Mesendoderm (in vitro differentiated cells): ENCODE measurements at regions not wholly inside any gene's neighbourhood (a gene's known extent, or its start where the extent isn't known, plus 50 kb on each side); places are given as distances from the start of the nearest gene placed in this dataset.
A peak's percentile ranks its signal among the peaks of the same experiment; 100 is the strongest.

Experiments used
- DNase-seq: peaks from one replicate; pipeline ENCODE4 v3.0.0; 2013
- H2AK5ac ChIP-seq: 2 replicates; pipeline ENCODE4 v1.6.1; 2013; ENCODE audit warnings: low read length, inconsistent platforms
- H2BK120ac ChIP-seq: 2 replicates; pipeline ENCODE4 v1.6.1; 2013; ENCODE audit warnings: low read depth, mild to moderate bottlenecking, low read length, moderate library complexity, mixed read lengths
- H2BK15ac ChIP-seq: replicated peaks from 2 replicates; pipeline ENCODE4 v1.6.1; 2013; ENCODE audit warnings: low read depth, mild to moderate bottlenecking, moderate library complexity
- H2BK5ac ChIP-seq: 2 replicates; pipeline ENCODE4 v1.6.1; 2013; ENCODE audit warnings: low read length, inconsistent platforms
- H3K18ac ChIP-seq: 2 replicates; pipeline ENCODE4 v1.6.1; 2013; ENCODE audit warnings: mild to moderate bottlenecking, low read length, mixed read lengths
- H3K23ac ChIP-seq: one replicate; pipeline ENCODE4 v1.6.1; 2013; ENCODE audit warnings: low read length
- H3K27ac ChIP-seq: 2 replicates; pipeline ENCODE4 v1.5.1; 2013; ENCODE audit warnings: low read depth, mild to moderate bottlenecking, inconsistent platforms, low read length, moderate library complexity
- H3K27me3 ChIP-seq: 2 replicates; pipeline ENCODE4 v1.6.1; 2013; ENCODE audit warnings: low read length, control low read depth, mild to moderate bottlenecking, inconsistent platforms; ENCODE audit not compliant: insufficient read depth, poor library complexity
- H3K36me3 ChIP-seq: 2 replicates; pipeline ENCODE4 v1.6.1; 2013; ENCODE audit warnings: low read length, inconsistent platforms; ENCODE audit not compliant: control insufficient read depth, insufficient read depth
- H3K4ac ChIP-seq: one replicate; pipeline ENCODE4 v1.6.1; 2013; ENCODE audit warnings: low read depth, mild to moderate bottlenecking, low read length, moderate library complexity
- H3K4me1 ChIP-seq: 2 replicates; pipeline ENCODE4 v1.6.1; 2013; ENCODE audit warnings: low read depth, low read length, inconsistent platforms; ENCODE audit not compliant: control insufficient read depth
- H3K4me2 ChIP-seq: 2 replicates; pipeline ENCODE4 v1.6.1; 2013; ENCODE audit warnings: low read length
- H3K4me3 ChIP-seq: 2 replicates; pipeline ENCODE4 v1.5.1; 2013; ENCODE audit warnings: mild to moderate bottlenecking, low read length
- H3K56ac ChIP-seq: one replicate; pipeline ENCODE4 v1.6.1; 2013; ENCODE audit warnings: low read length
- H3K79me1 ChIP-seq: 2 replicates; pipeline ENCODE4 v1.6.1; 2013; ENCODE audit warnings: low read length, inconsistent platforms
- H3K79me2 ChIP-seq: 2 replicates; pipeline ENCODE4 v1.6.1; 2013; ENCODE audit warnings: mild to moderate bottlenecking, low read length; ENCODE audit not compliant: control insufficient read depth, insufficient read depth
- H3K9ac ChIP-seq: 2 replicates; pipeline ENCODE4 v1.6.1; 2013; ENCODE audit warnings: low read length, inconsistent platforms
- H4K5ac ChIP-seq: one replicate; pipeline ENCODE4 v1.6.1; 2013; ENCODE audit warnings: low read length
- H4K8ac ChIP-seq: one replicate; pipeline ENCODE4 v1.6.1; 2013; ENCODE audit warnings: low read depth, mild to moderate bottlenecking, control low read depth, low read length, moderate library complexity
- WGBS: extraction: QIAGEN DNeasy Blood & Tissue Kit; methylation state at CpG from one replicate; pipeline ENCODE4 v1.1.7; 2013; ENCODE audit warnings: low lambda C conversion rate, missing lambda C conversion rate; ENCODE audit not compliant: insufficient coverage; ENCODE audit errors: extremely low coverage; 5-methylcytosine and 5-hydroxymethylcytosine counted together

GRCh38 chr3:154029926-154030325 lies 91.3 kb upstream of the ARHGEF26 start:
- Histone ChIP-seq H3K79me2 (no peaks in the 10 kb centered on the region), H3K4me3 (no peak overlapping the region), H3K36me3 (no peaks in the 10 kb centered on the region), H3K4me2 (no peak overlapping the region), H3K79me1 (no peaks in the 10 kb centered on the region), H3K4me1 (no peaks in the 10 kb centered on the region), H4K5ac (no peak overlapping the region), H2BK120ac (no peak overlapping the region), H3K4ac (no peak overlapping the region), H3K18ac (no peak overlapping the region), H4K8ac (no peak overlapping the region), H2BK15ac (no peak overlapping the region), H3K56ac (no peak overlapping the region), H2BK5ac (no peak overlapping the region), H3K23ac (no peak overlapping the region), H3K27ac (no peak overlapping the region), H3K9ac (no peak overlapping the region), H3K27me3 (no peaks in the 10 kb centered on the region), H2AK5ac (no peak overlapping the region)
- no peak for DNase-seq
- no CpG with 5 or more reads among the region's 4 CpGs for WGBS

GRCh38 chr3:154034797-154035330 lies 86.3 kb upstream of the ARHGEF26 start:
- WGBS = no CpG with 5 or more reads among the region's 2 CpGs
- no peaks in the 10 kb centered on the region for H3K4me1 ChIP-seq
- no peak overlapping the region for H3K23ac ChIP-seq
- H4K5ac ChIP-seq = no peak overlapping the region
- no peak overlapping the region for H3K9ac ChIP-seq
- no peak overlapping the region for H3K18ac ChIP-seq
- no peaks in the 10 kb centered on the region for H3K27me3 ChIP-seq
- no peak overlapping the region for H2AK5ac ChIP-seq
- H3K79me1 ChIP-seq = no peaks in the 10 kb centered on the region
- H3K79me2 ChIP-seq = no peaks in the 10 kb centered on the region
- H4K8ac ChIP-seq = no peak overlapping the region
- H3K4me3 ChIP-seq = no peak overlapping the region
- no peak overlapping the region for H2BK15ac ChIP-seq
- no peak overlapping the region for H3K56ac ChIP-seq
- no peak for DNase-seq
- no peak overlapping the region for H2BK120ac ChIP-seq
- H3K4ac ChIP-seq = no peak overlapping the region
- no peak overlapping the region for H2BK5ac ChIP-seq
- H3K4me2 ChIP-seq = no peak overlapping the region
- no peak overlapping the region for H3K27ac ChIP-seq
- H3K36me3 ChIP-seq = no peaks in the 10 kb centered on the region

DNA sequence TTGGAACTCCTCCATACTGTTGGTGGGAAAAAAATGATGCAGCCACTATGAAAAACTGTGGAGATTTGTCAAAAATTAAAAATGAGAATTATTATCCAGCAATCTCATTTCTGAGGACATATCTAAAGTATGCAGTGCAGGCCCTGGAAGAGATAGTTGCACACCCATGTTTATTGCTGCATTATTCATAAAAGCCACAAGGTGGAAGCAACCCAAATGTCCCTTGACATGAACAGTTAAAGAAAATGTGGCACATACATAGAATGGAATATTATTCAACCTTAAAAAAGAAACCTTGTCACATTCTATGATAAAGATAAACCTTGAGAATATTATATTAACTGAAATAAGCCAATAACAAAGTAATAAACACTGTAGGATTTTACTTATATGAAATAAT lies 80.9 kb upstream of the ARHGEF26 start:
- Histone ChIP-seq H2BK5ac (no peak overlapping the region), H3K18ac (no peak overlapping the region), H3K27me3 (no peaks in the 10 kb centered on the region), H4K8ac (no peak overlapping the region), H3K4me1 (no peaks in the 10 kb centered on the region), H2BK15ac (no peak overlapping the region), H3K36me3 (no peaks in the 10 kb centered on the region), H3K4ac (no peak overlapping the region), H3K9ac (no peak overlapping the region), H3K4me2 (no peak overlapping the region), H3K27ac (no peak overlapping the region), H3K23ac (no peak overlapping the region), H2AK5ac (no peak overlapping the region), H3K4me3 (no peak overlapping the region), H4K5ac (no peak overlapping the region), H3K79me1 (no peaks in the 10 kb centered on the region), H2BK120ac (no peak overlapping the region), H3K79me2 (no peaks in the 10 kb centered on the region), H3K56ac (no peak overlapping the region)
- DNase-seq = no peak

- Histone ChIP-seq H2AK5ac (no peak overlapping the region), H3K56ac (no peak overlapping the region), H3K27ac (no peak overlapping the region), H2BK5ac (no peak overlapping the region), H4K5ac (no peak overlapping the region), H3K9ac (no peak overlapping the region), H3K27me3 (no peaks in the 10 kb centered on the region), H3K4me3 (no peak overlapping the region), H3K4ac (no peak overlapping the region), H3K4me1 (no peaks in the 10 kb centered on the region), H3K4me2 (no peak overlapping the region), H3K79me2 (no peaks in the 10 kb centered on the region), H2BK120ac (no peak overlapping the region), H2BK15ac (no peak overlapping the region), H3K18ac (no peak overlapping the region), H3K79me1 (no peaks in the 10 kb centered on the region), H4K8ac (no peak overlapping the region), H3K36me3 (no peaks in the 10 kb centered on the region), H3K23ac (no peak overlapping the region)
- no CpG with 5 or more reads among the region's 2 CpGs for WGBS
- DNase-seq = no peak
Observed at GRCh38 chr3:154044671-154045070, 76.5 kb upstream of the ARHGEF26 start.

DNA sequence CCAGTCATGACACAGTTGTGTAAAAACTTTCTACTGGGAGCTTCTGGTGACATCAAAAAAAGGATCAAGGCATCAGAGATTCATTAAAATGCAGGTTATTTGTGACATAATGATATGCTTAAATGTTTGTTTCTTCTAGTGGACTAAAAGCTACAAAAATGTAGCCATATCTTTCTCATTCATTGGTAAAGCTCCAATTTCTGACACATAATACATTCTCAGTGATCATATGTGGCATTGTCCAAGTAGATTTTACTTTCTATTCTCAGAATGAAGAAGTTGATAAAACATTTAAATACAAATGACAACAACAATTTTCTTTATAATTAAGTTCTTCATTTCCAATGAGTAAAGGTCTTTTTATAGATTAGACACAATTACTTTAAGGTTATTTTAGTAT lies 71.0 kb upstream of the ARHGEF26 start:
- no peaks in the 10 kb centered on the region for H3K36me3 ChIP-seq
- H3K27me3 ChIP-seq = no peaks in the 10 kb centered on the region
- no peak overlapping the region for H2BK5ac ChIP-seq
- no peak overlapping the region for H3K27ac ChIP-seq
- H3K79me2 ChIP-seq = no peaks in the 10 kb centered on the region
- no peak overlapping the region for H3K56ac ChIP-seq
- no peak overlapping the region for H3K4me3 ChIP-seq
- H4K5ac ChIP-seq = no peak overlapping the region
- no peak overlapping the region for H3K4me2 ChIP-seq
- H3K18ac ChIP-seq = no peak overlapping the region
- H3K23ac ChIP-seq = no peak overlapping the region
- H3K79me1 ChIP-seq = no peaks in the 10 kb centered on the region
- H4K8ac ChIP-seq = no peak overlapping the region
- no peak overlapping the region for H2BK120ac ChIP-seq
- no peak overlapping the region for H2BK15ac ChIP-seq
- no peak for DNase-seq
- H2AK5ac ChIP-seq = no peak overlapping the region
- H3K9ac ChIP-seq = no peak overlapping the region
- H3K4me1 ChIP-seq = no peaks in the 10 kb centered on the region
- no peak overlapping the region for H3K4ac ChIP-seq

DNA sequence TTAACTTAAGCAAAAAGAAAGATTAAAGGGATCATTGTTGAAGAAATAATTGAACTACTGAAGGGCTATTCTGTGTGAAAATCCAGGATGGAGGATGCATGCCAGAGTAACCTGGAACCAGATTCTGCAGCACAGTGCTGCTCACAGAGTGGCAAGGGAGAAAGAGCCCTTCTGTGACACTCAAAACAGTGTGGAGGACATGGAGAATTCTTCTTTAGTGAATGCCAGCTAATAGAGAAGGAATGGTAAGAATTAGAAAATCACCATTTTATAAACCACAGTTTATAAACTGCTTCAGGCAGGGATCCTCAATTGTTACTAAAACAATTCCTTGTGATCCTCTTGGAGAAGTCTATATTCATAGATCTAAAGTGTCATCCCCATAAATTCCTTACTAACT lies 70.4 kb upstream of the ARHGEF26 start:
- Histone ChIP-seq H3K79me2 (no peaks in the 10 kb centered on the region), H3K9ac (no peak overlapping the region), H4K8ac (no peak overlapping the region), H3K4me3 (no peak overlapping the region), H2BK5ac (no peak overlapping the region), H3K56ac (no peak overlapping the region), H3K4ac (no peak overlapping the region), H3K18ac (no peak overlapping the region), H3K4me2 (no peak overlapping the region), H2BK120ac (no peak overlapping the region), H3K79me1 (no peaks in the 10 kb centered on the region), H3K23ac (no peak overlapping the region), H3K27me3 (no peaks in the 10 kb centered on the region), H3K4me1 (no peaks in the 10 kb centered on the region), H4K5ac (no peak overlapping the region), H2AK5ac (no peak overlapping the region), H3K36me3 (no peaks in the 10 kb centered on the region), H2BK15ac (no peak overlapping the region), H3K27ac (no peak overlapping the region)
- DNase-seq = peak; percentile 12
